Memory B cell (primary cell): ENCODE measurements at regions not wholly inside any gene's neighbourhood (a gene's known extent, or its start where the extent isn't known, plus 50 kb on each side); places are given as distances from the start of the nearest gene placed in this dataset.
"Not testable (repeated sequence)": the region's sequence is repeated elsewhere in the genome, so short reads cannot be mapped to it uniquely, and the experiment has no call there.

Source experiments
- ATAC-seq: fragments of 150-1000 bp; cut with Tn5 transposase; 2 replicates; pipeline ENCODE4 v1.10.0; 2021; ENCODE audit warnings: low read depth, mild to moderate bottlenecking, moderate library complexity
- DNase-seq, 2 donors: peaks; one replicate each; pipeline ENCODE4 v3.0.0; 2022; ENCODE audit warnings: low spot score in 2 of 2
- H3K27ac Mint-ChIP-seq: one replicate; pipeline ENCODE4 v1.8.0; 2022; ENCODE audit warnings: mild to moderate bottlenecking, moderate library complexity, mixed read lengths
- H3K27me3 Mint-ChIP-seq: one replicate; pipeline ENCODE4 v1.8.0; 2022; ENCODE audit warnings: mixed read lengths
- H3K36me3 Mint-ChIP-seq: one replicate; pipeline ENCODE4 v1.8.0; 2022; ENCODE audit warnings: mild to moderate bottlenecking, mixed read lengths
- H3K4me1 Mint-ChIP-seq: one replicate; pipeline ENCODE4 v1.8.0; 2022; ENCODE audit warnings: mixed read lengths
- H3K4me3 Mint-ChIP-seq: one replicate; pipeline ENCODE4 v1.8.0; 2022; ENCODE audit warnings: mild to moderate bottlenecking, moderate library complexity, mixed read lengths
- H3K9me3 Mint-ChIP-seq: one replicate; pipeline ENCODE4 v1.8.0; 2022; ENCODE audit warnings: mixed read lengths

GRCh38 chr1:209196140-209196539, 387.4 kb upstream of the CAMK1G start:
- H3K27me3 Mint-ChIP-seq = no peaks in the 10 kb centered on the region
- no peaks in the 10 kb centered on the region for H3K4me1 Mint-ChIP-seq
- H3K4me3 Mint-ChIP-seq = no peak overlapping the region
- DNase-seq = no peak
- H3K27ac Mint-ChIP-seq = no peak overlapping the region
- peaks cover 10% of the 10 kb centered on the region for H3K9me3 Mint-ChIP-seq
- peaks cover 2% of the 10 kb centered on the region for H3K36me3 Mint-ChIP-seq
- ATAC-seq = no peak

GRCh38 chr1:209198961-209199750, 384.4 kb upstream of the CAMK1G start:
- Mint-ChIP-seq H3K4me3 (no peak overlapping the region), H3K27ac (no peak overlapping the region), H3K4me1 (no peaks in the 10 kb centered on the region), H3K36me3 (peaks cover 2% of the 10 kb centered on the region), H3K9me3 (peaks cover 10% of the 10 kb centered on the region), H3K27me3 (no peaks in the 10 kb centered on the region)
- DNase-seq = no peak
- no peak for ATAC-seq

GRCh38 chr1:209199822-209200221, 383.7 kb upstream of the CAMK1G start:
- Mint-ChIP-seq H3K4me1 (no peaks in the 10 kb centered on the region), H3K27me3 (peaks cover 2% of the 10 kb centered on the region), H3K36me3 (peaks cover 2% of the 10 kb centered on the region), H3K9me3 (peaks cover 10% of the 10 kb centered on the region), H3K4me3 (no peak overlapping the region), H3K27ac (no peak overlapping the region)
- ATAC-seq (no peak), DNase-seq (no peak)

GRCh38 chr1:209202321-209202720, 381.2 kb upstream of the CAMK1G start:
- H3K9me3 Mint-ChIP-seq, DNase-seq, H3K36me3 Mint-ChIP-seq, H3K27me3 Mint-ChIP-seq, H3K4me3 Mint-ChIP-seq, ATAC-seq, H3K27ac Mint-ChIP-seq, H3K4me1 Mint-ChIP-seq: not testable (repeated sequence)

GRCh38 chr1:209202830-209203532, 380.5 kb upstream of the CAMK1G start:
- Mint-ChIP-seq H3K27ac (no peak overlapping the region), H3K4me3 (no peak overlapping the region), H3K36me3 (no peaks in the 10 kb centered on the region), H3K9me3 (no peaks in the 10 kb centered on the region), H3K27me3 (peaks cover 7% of the 10 kb centered on the region), H3K4me1 (no peaks in the 10 kb centered on the region)
- DNase-seq = no peak
- no peak for ATAC-seq

GRCh38 chr1:209203533-209203895, 380.0 kb upstream of the CAMK1G start:
- no peak for ATAC-seq
- Mint-ChIP-seq H3K9me3 (no peaks in the 10 kb centered on the region), H3K27ac (no peak overlapping the region), H3K36me3 (no peaks in the 10 kb centered on the region), H3K4me1 (no peaks in the 10 kb centered on the region), H3K4me3 (no peak overlapping the region), H3K27me3 (peaks cover 7% of the 10 kb centered on the region)
- no peak for DNase-seq

GRCh38 chr1:209205039-209205438, 378.5 kb upstream of the CAMK1G start:
- no peak for ATAC-seq

GRCh38 chr1:209207126-209207700, 376.3 kb upstream of the CAMK1G start:
- Mint-ChIP-seq H3K9me3 (no peaks in the 10 kb centered on the region), H3K36me3 (no peaks in the 10 kb centered on the region), H3K4me3 (no peak overlapping the region), H3K4me1 (no peaks in the 10 kb centered on the region), H3K27ac (no peak overlapping the region), H3K27me3 (peaks cover 9% of the 10 kb centered on the region)
- DNase-seq = no peak
- no peak for ATAC-seq

More at GRCh38 chr1:209205039-209205438, 378.5 kb upstream of the CAMK1G start:
- peaks cover 8% of the 10 kb centered on the region for H3K27me3 Mint-ChIP-seq
- H3K27ac Mint-ChIP-seq = no peak overlapping the region
- DNase-seq = no peak
- H3K36me3 Mint-ChIP-seq = no peaks in the 10 kb centered on the region
- no peaks in the 10 kb centered on the region for H3K4me1 Mint-ChIP-seq
- H3K4me3 Mint-ChIP-seq = no peak overlapping the region
- no peaks in the 10 kb centered on the region for H3K9me3 Mint-ChIP-seq

- Mint-ChIP-seq H3K9me3 (no peaks in the 10 kb centered on the region), H3K27ac (no peak overlapping the region), H3K36me3 (no peaks in the 10 kb centered on the region), H3K4me1 (no peaks in the 10 kb centered on the region), H3K4me3 (no peak overlapping the region), H3K27me3 (peaks cover 9% of the 10 kb centered on the region)
- DNase-seq = no peak
- ATAC-seq = no peak
Measured at GRCh38 chr1:209207701-209208286, 375.7 kb upstream of the CAMK1G start.

- no peak for ATAC-seq
- no peaks in the 10 kb centered on the region for H3K36me3 Mint-ChIP-seq
- H3K4me1 Mint-ChIP-seq = no peaks in the 10 kb centered on the region
- no peak overlapping the region for H3K4me3 Mint-ChIP-seq
- no peak overlapping the region for H3K27ac Mint-ChIP-seq
- no peak for DNase-seq
- H3K27me3 Mint-ChIP-seq = peaks cover 9% of the 10 kb centered on the region
- H3K9me3 Mint-ChIP-seq = no peaks in the 10 kb centered on the region
Measured at GRCh38 chr1:209208648-209209047, 374.9 kb upstream of the CAMK1G start.

- no peak for DNase-seq
- Mint-ChIP-seq H3K4me1 (no peaks in the 10 kb centered on the region), H3K27me3 (peaks cover 5% of the 10 kb centered on the region), H3K9me3 (peaks cover 8% of the 10 kb centered on the region), H3K27ac (no peak overlapping the region), H3K36me3 (no peaks in the 10 kb centered on the region), H3K4me3 (no peak overlapping the region)
- ATAC-seq = no peak
Measured at GRCh38 chr1:209213989-209214388, 369.5 kb upstream of the CAMK1G start.

- DNase-seq (no peak), ATAC-seq (no peak)
- H3K27ac Mint-ChIP-seq = no peak overlapping the region
- peaks cover 8% of the 10 kb centered on the region for H3K9me3 Mint-ChIP-seq
- peaks cover 3% of the 10 kb centered on the region for H3K27me3 Mint-ChIP-seq
- no peak overlapping the region for H3K4me3 Mint-ChIP-seq
- no peaks in the 10 kb centered on the region for H3K4me1 Mint-ChIP-seq
- no peaks in the 10 kb centered on the region for H3K36me3 Mint-ChIP-seq
Measured at GRCh38 chr1:209215826-209216225, 367.7 kb upstream of the CAMK1G start.

- no peak for ATAC-seq
- no peak overlapping the region for H3K27ac Mint-ChIP-seq
- DNase-seq = no peak
Measured at GRCh38 chr1:209218113-209218512, 365.4 kb upstream of the CAMK1G start.

GRCh38 chr1:209218981-209219380, 364.5 kb upstream of the CAMK1G start:
- no peak for ATAC-seq
- no peak overlapping the region for H3K27ac Mint-ChIP-seq
- DNase-seq = no peak
- H3K4me3 Mint-ChIP-seq = no peak overlapping the region
- peaks cover 6% of the 10 kb centered on the region for H3K27me3 Mint-ChIP-seq
- peaks cover 8% of the 10 kb centered on the region for H3K9me3 Mint-ChIP-seq
- H3K36me3 Mint-ChIP-seq = no peaks in the 10 kb centered on the region
- H3K4me1 Mint-ChIP-seq = peaks cover 4% of the 10 kb centered on the region

More at GRCh38 chr1:209218113-209218512, 365.4 kb upstream of the CAMK1G start:
- peaks cover 8% of the 10 kb centered on the region for H3K9me3 Mint-ChIP-seq
- H3K36me3 Mint-ChIP-seq = no peaks in the 10 kb centered on the region
- H3K27me3 Mint-ChIP-seq = peaks cover 6% of the 10 kb centered on the region
- no peak overlapping the region for H3K4me3 Mint-ChIP-seq
- H3K4me1 Mint-ChIP-seq = no peaks in the 10 kb centered on the region
